Left lung (tissue), 4 donors: ENCODE measurements at regions not wholly inside any gene's neighbourhood (a gene's known extent, or its start where the extent isn't known, plus 50 kb on each side); places are given as distances from the start of the nearest gene placed in this dataset.
A peak's percentile ranks its signal among the peaks of the same experiment; 100 is the strongest.

ENCODE experiments used
- ATAC-seq: fragments of 200-7000 bp; cut with Tn5 transposase; one replicate; pipeline ENCODE4 v1.9.1; 2020; ENCODE audit warnings: moderate library complexity
- DNase-seq, 4 donors: peaks; one replicate each; pipeline ENCODE4 v3.0.0-alpha.2; 2013 to 2020
- H3K27ac ChIP-seq, 2 donors: fragments of 200-600 bp; sonication (generic) in 1 of 2; one replicate each; pipeline versions ENCODE4 v1.5.0 to v1.8.0; 2020 to 2021
- H3K27me3 ChIP-seq, 2 donors: fragments of 200-600 bp; sonication (generic) in 1 of 2; one replicate each; pipeline versions ENCODE4 v1.5.0 to v1.8.0; 2020 to 2021
- H3K36me3 ChIP-seq, 2 donors: fragments of 200-600 bp; sonication (generic) in 1 of 2; one replicate each; pipeline versions ENCODE4 v1.5.0 to v1.8.0; 2020 to 2021
- H3K4me1 ChIP-seq, 2 donors: fragments of 200-600 bp; one replicate each; pipeline ENCODE4 v1.8.0; 2021
- H3K4me3 ChIP-seq, 2 donors: fragments of 200-600 bp; sonication (generic) in 1 of 2; one replicate each; pipeline versions ENCODE4 v1.5.0 to v1.8.0; 2020 to 2021; ENCODE audit warnings: mild to moderate bottlenecking in 1 of 2
- H3K9me3 ChIP-seq, 2 donors: fragments of 200-600 bp; sonication (generic) in 1 of 2; one replicate each; pipeline versions ENCODE4 v1.5.0 to v1.8.0; 2020 to 2021
- CTCF ChIP-seq, 2 donors: fragments of 200-600 bp; sonication (generic) in 1 of 2; IDR thresholded peaks; one replicate each; pipeline versions ENCODE4 v1.5.0 to v1.8.0; 2021; ENCODE audit warnings: antibody characterized with exemption in 2 of 2
- intact Hi-C, 2 donors: fragments of 100-400 bp; cut with DNase I; formaldehyde crosslinking; loops; one replicate each; pipeline versions ENCODE4 v1.11.2 to v1.14.2; 2022
- donor health status: DM: no; HTN: yes; CAD: no.
- donor health status: DM: no; HTN: no; CAD: no.

GRCh38 chr12:66859751-66860440 is 181.0 kb upstream of the GRIP1 start:
- intact Hi-C loops = no loop called here
- Histone ChIP-seq H3K9me3 (no peaks in the 10 kb centered on the region), H3K27me3 (no peaks in the 10 kb centered on the region), H3K36me3 (no peaks in the 10 kb centered on the region), H3K4me1 (no peaks in the 10 kb centered on the region), H3K27ac (no peak overlapping the region), H3K4me3 (no peak overlapping the region)
- ATAC-seq (no peak), DNase-seq (no peak)
- TF ChIP-seq CTCF (IDR thresholded peaks at IDR 0.05) = no peak

- Histone ChIP-seq H3K9me3 (no peaks in the 10 kb centered on the region), H3K27me3 (no peaks in the 10 kb centered on the region), H3K27ac (no peak overlapping the region), H3K36me3 (no peaks in the 10 kb centered on the region), H3K4me3 (no peak overlapping the region), H3K4me1 (no peaks in the 10 kb centered on the region)
- peak; percentile 70 to 78 for TF ChIP-seq CTCF (IDR thresholded peaks at IDR 0.05)
- peak in 3 of 4 donors; percentile 34 to 68 (median 53) for DNase-seq
- intact Hi-C loops = no loop called here
- ATAC-seq = peak; percentile 84
These were observed 182.2 kb upstream of the GRIP1 start for GRCh38 chr12:66860752-66861750.

- no peaks in the 10 kb centered on the region for H3K36me3 ChIP-seq
- DNase-seq (no peak), ATAC-seq (no peak)
- H3K27ac ChIP-seq = no peak overlapping the region
- no peak for TF ChIP-seq CTCF (IDR thresholded peaks at IDR 0.05)
- no peaks in the 10 kb centered on the region for H3K27me3 ChIP-seq
- intact Hi-C loops = no loop called here
- no peaks in the 10 kb centered on the region for H3K4me1 ChIP-seq
- H3K9me3 ChIP-seq = no peaks in the 10 kb centered on the region
- no peak overlapping the region for H3K4me3 ChIP-seq
These were observed 183.6 kb upstream of the GRIP1 start for GRCh38 chr12:66862356-66862985.

GRCh38 chr12:66863276-66863675 is 184.4 kb upstream of the GRIP1 start:
- Histone ChIP-seq H3K4me3 (no peak overlapping the region), H3K27ac (no peak overlapping the region), H3K27me3 (no peaks in the 10 kb centered on the region), H3K9me3 (no peaks in the 10 kb centered on the region), H3K4me1 (no peaks in the 10 kb centered on the region), H3K36me3 (no peaks in the 10 kb centered on the region)
- TF ChIP-seq CTCF (IDR thresholded peaks at IDR 0.05) = no peak
- DNase-seq (no peak), ATAC-seq (no peak)
- intact Hi-C loops = no loop called here

GRCh38 chr12:66877925-66878324 is 199.0 kb upstream of the GRIP1 start:
- no peak for TF ChIP-seq CTCF (IDR thresholded peaks at IDR 0.05)

More at GRCh38 chr12:66877925-66878324, 199.0 kb upstream of the GRIP1 start:
- Histone ChIP-seq H3K4me1 (no peaks in the 10 kb centered on the region), H3K4me3 (no peak overlapping the region), H3K36me3 (no peaks in the 10 kb centered on the region), H3K27ac (no peak overlapping the region), H3K9me3 (no peaks in the 10 kb centered on the region), H3K27me3 (peaks cover 0 to 5% of the 10 kb centered on the region in 2 donors)
- intact Hi-C loops = no loop called here
- no peak for ATAC-seq
- no peak for DNase-seq
